NCI-H2196 (cell line): ENCODE measurements at regions not wholly inside any gene's neighbourhood (a gene's known extent, or its start where the extent isn't known, plus 50 kb on each side); places are given as distances from the start of the nearest gene placed in this dataset.

Experiments used
- DNase-seq: peaks from one replicate; lab custom pipeline; 2025; ENCODE audit not compliant: unreplicated experiment; lab: John Stamatoyannopoulos, UW

GRCh38 chr6:48188158-48188557 lies 77.2 kb upstream of the PTCHD4 start:
- DNase-seq: no peak

- DNase-seq: no peak
Observed at GRCh38 chr6:48186746-48187145, 75.7 kb upstream of the PTCHD4 start.

- DNase-seq: no peak
Observed at GRCh38 chr6:48184648-48185047, 73.7 kb upstream of the PTCHD4 start.

GRCh38 chr6:48183811-48184605 lies 73.0 kb upstream of the PTCHD4 start:
- no peak for DNase-seq

- DNase-seq: no peak
Observed at GRCh38 chr6:48183178-48183577, 72.2 kb upstream of the PTCHD4 start.

GRCh38 chr6:48178700-48179099 lies 67.7 kb upstream of the PTCHD4 start:
- DNase-seq: no peak

- no peak for DNase-seq
Observed at GRCh38 chr6:48177786-48178185, 66.8 kb upstream of the PTCHD4 start.

- DNase-seq: no peak
Observed at GRCh38 chr6:48176645-48177308, 65.8 kb upstream of the PTCHD4 start.

- no peak for DNase-seq
Observed at GRCh38 chr6:48169635-48170034, 58.6 kb upstream of the PTCHD4 start.
